Calu3 (cell line): ENCODE measurements at regions not wholly inside any gene's neighbourhood (a gene's known extent, or its start where the extent isn't known, plus 50 kb on each side); places are given as distances from the start of the nearest gene placed in this dataset.

Experiments
- BruUV-seq: library from RNA; stranded (reverse); fragments of 400-500 nt; replicated peaks from 2 replicates; lab custom pipeline; 2021; lab: Mats Ljungman, UMichigan
- CTCF ChIA-PET: fragments of 300-600 bp; sonication (Branson Sonifier 250); formaldehyde crosslinking; loops from one replicate; lab custom pipeline; 2022; ENCODE audit warnings: antibody characterized with exemption; lab: Charles Lee
- DNase-seq: peaks from one replicate; pipeline ENCODE4 v3.0.0; 2022
- H3K27ac Mint-ChIP-seq: one replicate; pipeline ENCODE4 v1.8.0; 2022; ENCODE audit warnings: mixed read lengths; ENCODE audit not compliant: unreplicated experiment
- H3K27me3 Mint-ChIP-seq: one replicate; pipeline ENCODE4 v1.8.0; 2022; ENCODE audit warnings: mixed read lengths; ENCODE audit not compliant: unreplicated experiment
- H3K36me3 Mint-ChIP-seq: one replicate; pipeline ENCODE4 v1.8.0; 2022; ENCODE audit warnings: mild to moderate bottlenecking, moderate library complexity, mixed read lengths; ENCODE audit not compliant: insufficient read depth, unreplicated experiment
- H3K4me1 Mint-ChIP-seq: one replicate; pipeline ENCODE4 v1.8.0; 2022; ENCODE audit warnings: mild to moderate bottlenecking, low read depth, mixed read lengths; ENCODE audit not compliant: unreplicated experiment
- H3K4me3 Mint-ChIP-seq: one replicate; pipeline ENCODE4 v1.8.0; 2022; ENCODE audit warnings: mild to moderate bottlenecking, low read depth, moderate library complexity, mixed read lengths; ENCODE audit not compliant: unreplicated experiment
- H3K9me3 Mint-ChIP-seq: one replicate; pipeline ENCODE4 v1.8.0; 2022; ENCODE audit warnings: low read depth, mixed read lengths; ENCODE audit not compliant: unreplicated experiment
- CTCF ChIP-seq: fragments of 200-600 bp; IDR thresholded peaks from one replicate; pipeline ENCODE4 v1.8.0; 2022; ENCODE audit warnings: antibody characterized with exemption; ENCODE audit not compliant: unreplicated experiment
- intact Hi-C: fragments of 100-400 bp; cut with micrococcal nuclease; formaldehyde crosslinking; loops from one replicate; pipeline ENCODE4 v1.10.0; 2022; ENCODE audit not compliant: unreplicated experiment

GRCh38 chr14:100979780-100980179, 76.3 kb upstream of the RTL1 start:
- CTCF ChIA-PET: no interaction called here
- no peak overlapping the region for H3K4me3 Mint-ChIP-seq

DNA sequence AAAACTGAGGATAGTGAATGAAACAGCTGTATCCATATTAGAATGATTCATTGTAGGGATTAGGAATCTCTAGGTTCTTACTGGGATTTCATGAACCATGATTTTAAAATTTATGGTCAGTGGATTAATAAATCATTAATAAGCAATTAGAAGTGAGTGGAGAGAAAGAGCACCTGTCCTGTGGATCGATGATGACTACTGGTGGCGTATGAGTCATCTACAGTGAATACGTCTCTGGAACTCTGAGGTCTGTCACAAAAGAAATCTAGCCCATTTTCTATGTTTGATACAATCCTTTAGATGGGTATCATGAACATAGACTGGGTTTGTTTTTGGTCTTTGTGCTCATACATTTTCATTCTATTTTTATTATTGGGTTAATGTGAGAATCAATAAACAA, 77.3 kb upstream of the RTL1 start:
- peaks cover 6% of the 10 kb centered on the region for H3K36me3 Mint-ChIP-seq
- no peaks in the 10 kb centered on the region for H3K9me3 Mint-ChIP-seq
- intact Hi-C loops: loop anchor here (5.0 to 10.0 kb wide), 3 partner anchors 59 to 254 kb away; no protein-coding TSS in a partner anchor
- CTCF ChIA-PET: no interaction called here
- peaks cover 46% of the 10 kb centered on the region for H3K4me1 Mint-ChIP-seq
- no peak for TF ChIP-seq CTCF
- peak; percentile 34 for DNase-seq
- H3K27me3 Mint-ChIP-seq: no peaks in the 10 kb centered on the region
- H3K4me3 Mint-ChIP-seq: no peak overlapping the region
- BruUV-seq: no TSS peak
- H3K27ac Mint-ChIP-seq: peak overlapping the region; percentile 84

More at GRCh38 chr14:100979780-100980179, 76.3 kb upstream of the RTL1 start:
- DNase-seq: no peak
- no peaks in the 10 kb centered on the region for H3K9me3 Mint-ChIP-seq
- no peak for TF ChIP-seq CTCF
- BruUV-seq: no TSS peak
- no peaks in the 10 kb centered on the region for H3K27me3 Mint-ChIP-seq
- H3K36me3 Mint-ChIP-seq: peaks cover 6% of the 10 kb centered on the region
- H3K4me1 Mint-ChIP-seq: peaks cover 46% of the 10 kb centered on the region
- H3K27ac Mint-ChIP-seq: peak overlapping the region; percentile 84
- intact Hi-C loops: loop anchor here (5.0 to 10.0 kb wide), 3 partner anchors 57 to 255 kb away; no protein-coding TSS in a partner anchor

DNA sequence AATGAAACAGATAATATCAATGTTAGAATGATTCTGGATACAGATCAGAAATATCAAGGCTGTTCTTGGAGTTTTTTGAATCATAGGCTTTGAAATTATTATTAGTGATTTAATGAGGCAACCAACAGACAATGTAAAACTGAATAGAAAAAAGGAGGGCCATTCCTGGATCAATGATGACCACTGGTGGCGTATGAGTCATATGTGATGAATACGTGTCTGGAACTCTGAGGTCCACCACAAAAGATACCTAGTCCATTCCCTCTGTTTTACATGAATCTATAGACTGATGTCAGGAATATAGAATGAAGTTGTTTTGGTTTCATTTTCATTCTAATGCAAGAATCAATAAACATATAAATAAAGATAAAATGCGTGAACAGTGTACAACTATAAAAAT, 78.3 kb upstream of the RTL1 start:
- CTCF ChIA-PET: no interaction called here
- intact Hi-C loops: loop anchor here (5.0 to 10.0 kb wide), 3 partner anchors 60 to 253 kb away; no protein-coding TSS in a partner anchor
- no peak overlapping the region for H3K4me3 Mint-ChIP-seq
- H3K36me3 Mint-ChIP-seq: peaks cover 6% of the 10 kb centered on the region
- H3K27ac Mint-ChIP-seq: peak overlapping the region; percentile 84
- no peak for DNase-seq
- H3K9me3 Mint-ChIP-seq: no peaks in the 10 kb centered on the region
- H3K4me1 Mint-ChIP-seq: peaks cover 52% of the 10 kb centered on the region
- no peak for TF ChIP-seq CTCF
- no peaks in the 10 kb centered on the region for H3K27me3 Mint-ChIP-seq
- TSS peak; percentile 84 for BruUV-seq

- no peak for DNase-seq
Measured at GRCh38 chr14:100982353-100982752, 78.8 kb upstream of the RTL1 start.

More at GRCh38 chr14:100982353-100982752, 78.8 kb upstream of the RTL1 start:
- Mint-ChIP-seq H3K4me3 (peak overlapping the region; percentile 39), H3K36me3 (peaks cover 6% of the 10 kb centered on the region), H3K9me3 (no peaks in the 10 kb centered on the region), H3K4me1 (peaks cover 58% of the 10 kb centered on the region), H3K27ac (peak overlapping the region; percentile 84), H3K27me3 (no peaks in the 10 kb centered on the region)
- intact Hi-C loops: loop anchor here (5.0 to 10.0 kb wide), 3 partner anchors 60 to 252 kb away; no protein-coding TSS in a partner anchor
- CTCF ChIA-PET: no interaction called here
- TF ChIP-seq CTCF: no peak
- no TSS peak for BruUV-seq
